ENCODE measurements at regions not wholly inside any gene's neighbourhood (a gene's known extent, or its start where the extent isn't known, plus 50 kb on each side); places are given as distances from the start of the nearest gene placed in this dataset.
A peak's percentile ranks its signal among the peaks of the same experiment; 100 is the strongest.

GRCh38 chr16:86134802-86135461 lies 236.0 kb downstream of the IRF8 start:
- DNase-seq (ENCODE audit: low read depth in 3 of 3, low spot score in 2 of 3): no peak

- DNase-seq (ENCODE audit: low read depth in 3 of 3, low spot score in 2 of 3): no peak
These were observed 238.4 kb downstream of the IRF8 start for GRCh38 chr16:86137359-86137758.

GRCh38 chr16:86138121-86139085 lies 239.4 kb downstream of the IRF8 start:
- DNase-seq (ENCODE audit: low read depth in 3 of 3, low spot score in 2 of 3): no peak

- no peak for DNase-seq (ENCODE audit: low read depth in 3 of 3, low spot score in 2 of 3)
These were observed 243.9 kb downstream of the IRF8 start for GRCh38 chr16:86142801-86143236.

- no peak for DNase-seq (ENCODE audit: low read depth in 3 of 3, low spot score in 2 of 3)
These were observed 244.7 kb downstream of the IRF8 start for GRCh38 chr16:86143666-86144065.

- no peak for DNase-seq (ENCODE audit: low read depth in 3 of 3, low spot score in 2 of 3)
These were observed 246.7 kb downstream of the IRF8 start for GRCh38 chr16:86145669-86146068.

GRCh38 chr16:86150641-86151238 lies 251.8 kb downstream of the IRF8 start:
- DNase-seq (ENCODE audit: low read depth in 3 of 3, low spot score in 2 of 3): no peak

GRCh38 chr16:86151239-86151851 lies 252.4 kb downstream of the IRF8 start:
- DNase-seq (ENCODE audit: low read depth in 3 of 3, low spot score in 2 of 3): no peak

GRCh38 chr16:86156155-86156554 lies 257.2 kb downstream of the IRF8 start:
- no peak for DNase-seq (ENCODE audit: low read depth in 3 of 3, low spot score in 2 of 3)

GRCh38 chr16:86157616-86158247 lies 258.8 kb downstream of the IRF8 start:
- peak; percentile 23 to 39 (median 27) for DNase-seq (ENCODE audit: low read depth in 3 of 3, low spot score in 2 of 3)

- DNase-seq (ENCODE audit: low read depth in 3 of 3, low spot score in 2 of 3): no peak
These were observed 259.9 kb downstream of the IRF8 start for GRCh38 chr16:86158688-86159360.

- DNase-seq (ENCODE audit: low read depth in 3 of 3, low spot score in 2 of 3): no peak
These were observed 266.5 kb downstream of the IRF8 start for GRCh38 chr16:86165479-86165878.

- no peak for DNase-seq (ENCODE audit: low read depth in 3 of 3, low spot score in 2 of 3)
These were observed 267.5 kb downstream of the IRF8 start for GRCh38 chr16:86166414-86166813.

GRCh38 chr16:86167061-86167460 lies 268.1 kb downstream of the IRF8 start:
- no peak for DNase-seq (ENCODE audit: low read depth in 3 of 3, low spot score in 2 of 3)

- DNase-seq (ENCODE audit: low read depth in 3 of 3, low spot score in 2 of 3): no peak
These were observed 271.8 kb downstream of the IRF8 start for GRCh38 chr16:86170720-86171119.

- DNase-seq (ENCODE audit: low read depth in 3 of 3, low spot score in 2 of 3): no peak
These were observed 272.4 kb downstream of the IRF8 start for GRCh38 chr16:86171329-86171728.

- DNase-seq (ENCODE audit: low read depth in 3 of 3, low spot score in 2 of 3): no peak
These were observed 276.9 kb downstream of the IRF8 start for GRCh38 chr16:86175816-86176215.

GRCh38 chr16:86176462-86176861 lies 277.5 kb downstream of the IRF8 start:
- no peak for DNase-seq (ENCODE audit: low read depth in 3 of 3, low spot score in 2 of 3)

- DNase-seq (ENCODE audit: low read depth in 3 of 3, low spot score in 2 of 3): no peak
These were observed 281.3 kb downstream of the IRF8 start for GRCh38 chr16:86180244-86180643.

- no peak for DNase-seq (ENCODE audit: low read depth in 3 of 3, low spot score in 2 of 3)
These were observed 281.8 kb downstream of the IRF8 start for GRCh38 chr16:86180780-86181179.

Measured in right renal cortex interstitium (tissue), 3 donors.